C1 segment of cervical spinal cord (tissue), 14 donors: ENCODE measurements at regions not wholly inside any gene's neighbourhood (a gene's known extent, or its start where the extent isn't known, plus 50 kb on each side); places are given as distances from the start of the nearest gene placed in this dataset.

ENCODE experiments used
- DNase-seq, 14 donors: peaks; one replicate each; lab custom pipeline; 2025; lab: John Stamatoyannopoulos, UW

DNA sequence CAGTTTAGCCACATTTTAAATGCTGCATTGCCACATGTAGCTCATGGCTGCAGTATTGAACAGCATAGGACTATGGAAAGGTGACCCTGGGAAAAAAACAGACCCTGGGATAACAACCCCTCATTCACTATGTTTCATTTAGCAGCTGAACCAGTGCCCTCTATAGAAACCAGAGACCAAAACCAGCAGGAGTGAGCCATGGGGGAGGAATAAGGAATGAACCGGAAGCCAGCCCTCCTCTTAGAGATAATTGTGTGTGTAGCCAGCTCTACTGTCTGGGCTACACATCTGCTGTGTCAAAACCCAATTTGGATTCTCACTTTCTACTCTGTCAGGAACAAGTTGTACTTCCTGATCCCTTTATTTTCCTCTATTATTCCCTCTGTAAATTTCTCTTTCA lies 158.5 kb upstream of the S100G start:
- DNase-seq, result no peak

DNA sequence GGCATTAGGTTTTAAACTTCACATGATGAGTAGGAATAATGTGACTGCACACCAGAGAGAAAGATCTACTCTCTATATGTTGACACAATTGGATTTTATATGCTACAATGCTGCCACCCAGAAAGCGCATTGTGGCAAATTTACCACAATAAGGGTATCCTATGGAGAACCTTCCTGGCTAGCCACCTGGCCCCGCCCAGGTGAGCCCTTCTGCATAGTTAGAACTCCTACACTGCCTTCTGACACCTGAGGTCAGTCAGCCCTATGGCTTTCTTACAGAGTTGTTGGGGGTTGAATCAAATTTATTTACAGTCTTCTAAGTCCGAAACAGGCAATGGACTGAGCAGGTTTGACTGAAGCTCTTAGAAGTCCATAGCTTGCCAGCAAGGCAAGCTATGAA lies 153.8 kb upstream of the S100G start:
- DNase-seq, result no peak

- DNase-seq, result no peak
These were observed 137.9 kb upstream of the S100G start for GRCh38 chrX:16511796-16512776.

DNA sequence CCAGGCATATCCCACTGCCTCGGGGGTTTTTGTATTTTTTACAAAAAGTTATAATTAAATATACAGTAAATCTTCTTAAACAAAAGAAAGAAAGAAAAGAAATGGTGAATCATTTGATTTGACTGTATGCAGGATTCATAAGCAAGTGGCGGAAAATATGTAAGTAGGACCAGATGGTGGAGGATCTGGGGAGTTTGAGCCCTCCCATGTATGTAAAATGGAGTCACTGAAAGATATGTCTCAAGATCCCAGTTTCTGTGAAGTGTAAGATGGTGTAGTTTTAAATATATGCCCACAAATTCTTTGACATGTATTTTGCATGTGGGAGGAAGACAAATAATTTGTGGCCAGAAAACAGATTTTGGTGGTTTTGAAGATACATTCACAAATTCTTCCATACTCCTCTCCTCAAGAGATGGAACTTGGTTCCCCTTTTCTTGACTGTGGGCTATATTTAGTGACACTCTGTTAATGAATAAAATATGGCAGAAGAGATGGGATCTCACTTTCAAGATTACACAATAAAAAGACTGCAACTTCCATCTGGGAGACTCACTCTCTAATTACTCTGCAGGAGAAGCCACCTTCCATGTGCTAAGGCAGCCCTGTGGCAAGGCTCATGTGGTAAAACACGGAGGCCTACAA lies 133.6 kb upstream of the S100G start:
- no peak for DNase-seq

GRCh38 chrX:16517039-16517605 lies 132.8 kb upstream of the S100G start:
- no peak for DNase-seq

DNA sequence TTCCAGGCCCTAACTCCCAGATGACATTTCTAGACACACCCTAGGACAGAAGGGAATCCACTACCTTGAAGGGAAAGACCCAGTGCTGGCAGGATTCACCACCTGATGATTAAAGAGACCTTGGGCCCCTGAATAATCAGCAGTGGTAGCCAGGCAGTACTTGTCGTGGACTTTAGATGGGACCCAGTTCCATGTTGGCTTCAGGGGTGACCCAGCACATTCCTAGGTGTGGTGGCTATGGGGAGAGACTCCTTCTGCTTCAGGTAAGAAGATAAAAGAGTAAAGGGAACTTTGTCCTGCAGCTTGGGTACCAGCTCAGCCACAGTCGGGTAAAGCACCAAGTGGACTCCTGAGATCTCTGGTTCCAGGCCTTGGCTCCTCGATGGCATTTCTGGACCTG lies 131.8 kb upstream of the S100G start:
- no peak for DNase-seq

- DNase-seq, result no peak
These were observed 125.6 kb upstream of the S100G start for GRCh38 chrX:16524316-16524715.

- no peak for DNase-seq
These were observed 124.0 kb upstream of the S100G start for GRCh38 chrX:16526003-16526402.

GRCh38 chrX:16528620-16529019 lies 121.3 kb upstream of the S100G start:
- no peak for DNase-seq
